Aorta (tissue), 5 donors: ENCODE measurements at regions not wholly inside any gene's neighbourhood (a gene's known extent, or its start where the extent isn't known, plus 50 kb on each side); places are given as distances from the start of the nearest gene placed in this dataset.

Experiments
- ATAC-seq: fragments of 200-7000 bp; cut with Tn5 transposase; one replicate; pipeline ENCODE4 v1.9.1; 2022; ENCODE audit warnings: moderate library complexity; ENCODE audit not compliant: low FRiP score
- DNase-seq, 2 donors: peaks; one replicate each; pipeline ENCODE4 v3.0.0-alpha.2; 2020
- H3K27ac ChIP-seq, 2 donors: one replicate each; pipeline ENCODE4 v1.5.1; 2013; ENCODE audit warnings: low read length in 2 of 2, mild to moderate bottlenecking in 2 of 2, moderate library complexity in 2 of 2, control low read depth in 1 of 2, inconsistent platforms in 1 of 2, low read depth in 1 of 2
- H3K27me3 ChIP-seq, 2 donors: one replicate each; pipeline ENCODE4 v1.6.1; 2013; ENCODE audit warnings: control low read depth in 1 of 2, low read length in 1 of 2, mild to moderate bottlenecking in 1 of 2, moderate library complexity in 1 of 2; ENCODE audit not compliant: insufficient read depth in 2 of 2, control insufficient read depth in 1 of 2
- H3K36me3 ChIP-seq, 2 donors: one replicate each; pipeline ENCODE4 v1.6.1; 2013; ENCODE audit warnings: control low read depth in 1 of 2, low read length in 1 of 2, mild to moderate bottlenecking in 1 of 2; ENCODE audit not compliant: insufficient read depth in 2 of 2, control insufficient read depth in 1 of 2
- H3K4me1 ChIP-seq, 2 donors: one replicate each; pipeline ENCODE4 v1.6.1; 2013; ENCODE audit warnings: low read length in 2 of 2, control low read depth in 1 of 2, mild to moderate bottlenecking in 1 of 2, moderate library complexity in 1 of 2; ENCODE audit not compliant: insufficient read depth in 2 of 2, control insufficient read depth in 1 of 2
- H3K4me3 ChIP-seq, 2 donors: one replicate each; pipeline ENCODE4 v1.5.1; 2013; ENCODE audit warnings: low read length in 2 of 2, control low read depth in 1 of 2, mild to moderate bottlenecking in 1 of 2
- H3K9me3 ChIP-seq: one replicate; pipeline ENCODE4 v1.6.1; 2013; ENCODE audit warnings: mild to moderate bottlenecking, low read length; ENCODE audit not compliant: control insufficient read depth
- WGBS, 2 donors: extraction: QIAGEN DNeasy Blood & Tissue Kit; methylation state at CpG; one replicate each; pipeline ENCODE4 v1.1.7; 2013; 5-methylcytosine and 5-hydroxymethylcytosine counted together
- intact Hi-C, 2 donors: fragments of 100-400 bp; cut with DNase I; formaldehyde crosslinking; loops; one replicate each; pipeline versions ENCODE4 v1.14.2 to v1.15.0; 2022
- donor health status: healthy with polysubstance abuse.
- donor health status: Bipolar disorder and iron deficiency.
- donor health status: DM: no; HTN: no; CAD: no.
- donor health status: DM: no; HTN: no; CAD: no.
- donor health status: DM: yes; HTN: yes; CAD: no.

DNA sequence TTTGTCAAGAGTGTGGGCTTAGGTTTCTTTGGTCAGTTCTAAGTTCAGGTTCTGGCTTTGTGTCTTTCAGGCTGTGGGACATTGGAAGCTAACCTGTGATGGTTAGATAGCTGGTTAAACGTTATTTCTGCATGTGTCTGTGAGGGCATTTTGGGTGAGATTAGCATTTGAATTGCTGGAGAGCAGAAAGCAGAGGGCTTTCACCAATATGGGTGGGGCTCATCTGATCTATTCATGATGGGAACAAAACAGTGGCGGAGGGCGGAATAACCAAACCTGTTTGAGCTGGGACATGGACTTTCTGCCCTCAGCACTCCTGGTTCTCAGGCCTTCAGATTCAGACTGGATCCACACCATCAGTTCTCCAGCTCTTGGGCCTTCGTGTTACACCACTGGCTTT, 195.4 kb downstream of the KLF13 start:
- Histone ChIP-seq H3K36me3 (no peaks in the 10 kb centered on the region), H3K4me3 (no peak overlapping the region), H3K27ac (no peak overlapping the region), H3K9me3 (no peaks in the 10 kb centered on the region), H3K27me3 (no peaks in the 10 kb centered on the region), H3K4me1 (no peaks in the 10 kb centered on the region)
- no peak for ATAC-seq
- WGBS, 2 donors, result 73 to 76% methylated on average over 4 of the region's 4 CpGs
- no peak for DNase-seq
- intact Hi-C loops, result no loop called here

DNA sequence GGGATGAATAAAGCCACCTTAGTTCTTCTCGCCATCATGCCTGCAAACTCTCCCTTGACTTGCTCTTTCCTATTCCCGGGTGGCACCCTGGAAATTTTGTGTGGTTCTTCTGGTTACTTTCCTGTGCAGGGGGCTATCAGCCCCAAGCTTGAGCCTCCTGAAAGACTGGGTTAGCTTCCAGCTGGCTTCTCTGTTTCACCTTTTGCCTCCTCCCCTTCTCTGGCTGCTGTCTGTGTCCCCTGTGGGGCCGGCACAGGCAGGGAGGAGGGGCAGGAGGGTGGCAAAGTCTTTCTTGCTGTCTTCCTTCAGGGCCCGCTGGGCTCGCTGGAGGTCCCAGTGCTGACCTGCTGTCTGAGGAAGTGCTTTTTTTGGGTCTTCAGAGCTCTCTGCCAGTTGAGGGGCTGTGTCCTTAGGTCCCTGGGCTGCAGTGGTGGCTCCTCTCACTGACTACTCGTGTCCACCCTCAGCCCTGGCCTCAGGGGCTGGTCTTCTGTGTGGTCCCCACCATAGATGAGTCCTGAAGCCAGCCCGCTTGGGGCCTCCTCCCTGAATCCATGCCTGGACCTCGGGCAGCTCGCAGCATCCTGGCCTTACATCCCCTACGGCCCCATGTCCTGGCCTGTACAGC, 196.5 kb downstream of the KLF13 start:
- DNase-seq (no peak), ATAC-seq (no peak)
- Histone ChIP-seq H3K4me1 (no peaks in the 10 kb centered on the region), H3K4me3 (no peak overlapping the region), H3K27ac (no peak overlapping the region), H3K36me3 (no peaks in the 10 kb centered on the region), H3K27me3 (no peaks in the 10 kb centered on the region), H3K9me3 (no peaks in the 10 kb centered on the region)
- intact Hi-C loops, result no loop called here
- WGBS, 2 donors, result 83 to 90% methylated on average over 10 of the region's 10 CpGs

- H3K27me3 ChIP-seq, result no peaks in the 10 kb centered on the region
- DNase-seq (no peak), ATAC-seq (no peak)
- H3K27ac ChIP-seq, result no peak overlapping the region
- H3K9me3 ChIP-seq, result no peaks in the 10 kb centered on the region
- H3K4me1 ChIP-seq, result no peaks in the 10 kb centered on the region
- intact Hi-C loops, result no loop called here
- WGBS, 2 donors, result 87 to 88% methylated on average over 5 of the region's 5 CpGs
- no peak overlapping the region for H3K4me3 ChIP-seq
- no peaks in the 10 kb centered on the region for H3K36me3 ChIP-seq
Observed at GRCh38 chr15:31523655-31524049, 197.0 kb downstream of the KLF13 start.

GRCh38 chr15:31525185-31525695, 198.6 kb downstream of the KLF13 start:
- Histone ChIP-seq H3K27ac (no peak overlapping the region), H3K4me3 (no peak overlapping the region), H3K4me1 (no peaks in the 10 kb centered on the region), H3K9me3 (no peaks in the 10 kb centered on the region), H3K36me3 (no peaks in the 10 kb centered on the region), H3K27me3 (no peaks in the 10 kb centered on the region)
- intact Hi-C loops, result no loop called here
- 90% methylated on average over 8 of the region's 8 CpGs for WGBS, 2 donors
- no peak for ATAC-seq
- DNase-seq, result no peak

- H3K27me3 ChIP-seq, result no peaks in the 10 kb centered on the region
- H3K4me3 ChIP-seq, result no peak overlapping the region
- H3K27ac ChIP-seq, result no peak overlapping the region
- DNase-seq (no peak), ATAC-seq (no peak)
- H3K4me1 ChIP-seq, result no peaks in the 10 kb centered on the region
- H3K9me3 ChIP-seq, result no peaks in the 10 kb centered on the region
- H3K36me3 ChIP-seq, result no peaks in the 10 kb centered on the region
- intact Hi-C loops, result no loop called here
- 93 to 96% methylated on average over 18 of the region's 18 CpGs for WGBS, 2 donors
Observed at GRCh38 chr15:31525988-31526665, 199.5 kb downstream of the KLF13 start.

- no peaks in the 10 kb centered on the region for H3K27me3 ChIP-seq
- DNase-seq (no peak), ATAC-seq (no peak)
- H3K4me1 ChIP-seq, result no peaks in the 10 kb centered on the region
- no peaks in the 10 kb centered on the region for H3K9me3 ChIP-seq
- H3K36me3 ChIP-seq, result no peaks in the 10 kb centered on the region
- intact Hi-C loops, result no loop called here
- H3K27ac ChIP-seq, result no peak overlapping the region
- 80 to 85% methylated on average over 15 of the region's 15 CpGs for WGBS, 2 donors
- no peak overlapping the region for H3K4me3 ChIP-seq
Observed at GRCh38 chr15:31526916-31527690, 200.5 kb downstream of the KLF13 start.

- no peak for DNase-seq
- Histone ChIP-seq H3K36me3 (no peaks in the 10 kb centered on the region), H3K4me3 (no peak overlapping the region), H3K27me3 (no peaks in the 10 kb centered on the region), H3K9me3 (no peaks in the 10 kb centered on the region), H3K27ac (no peak overlapping the region), H3K4me1 (no peaks in the 10 kb centered on the region)
- 92 to 95% methylated on average over 2 of the region's 2 CpGs for WGBS, 2 donors
- no peak for ATAC-seq
- intact Hi-C loops, result no loop called here
Observed at GRCh38 chr15:31528846-31529245, 202.2 kb downstream of the KLF13 start.

DNA sequence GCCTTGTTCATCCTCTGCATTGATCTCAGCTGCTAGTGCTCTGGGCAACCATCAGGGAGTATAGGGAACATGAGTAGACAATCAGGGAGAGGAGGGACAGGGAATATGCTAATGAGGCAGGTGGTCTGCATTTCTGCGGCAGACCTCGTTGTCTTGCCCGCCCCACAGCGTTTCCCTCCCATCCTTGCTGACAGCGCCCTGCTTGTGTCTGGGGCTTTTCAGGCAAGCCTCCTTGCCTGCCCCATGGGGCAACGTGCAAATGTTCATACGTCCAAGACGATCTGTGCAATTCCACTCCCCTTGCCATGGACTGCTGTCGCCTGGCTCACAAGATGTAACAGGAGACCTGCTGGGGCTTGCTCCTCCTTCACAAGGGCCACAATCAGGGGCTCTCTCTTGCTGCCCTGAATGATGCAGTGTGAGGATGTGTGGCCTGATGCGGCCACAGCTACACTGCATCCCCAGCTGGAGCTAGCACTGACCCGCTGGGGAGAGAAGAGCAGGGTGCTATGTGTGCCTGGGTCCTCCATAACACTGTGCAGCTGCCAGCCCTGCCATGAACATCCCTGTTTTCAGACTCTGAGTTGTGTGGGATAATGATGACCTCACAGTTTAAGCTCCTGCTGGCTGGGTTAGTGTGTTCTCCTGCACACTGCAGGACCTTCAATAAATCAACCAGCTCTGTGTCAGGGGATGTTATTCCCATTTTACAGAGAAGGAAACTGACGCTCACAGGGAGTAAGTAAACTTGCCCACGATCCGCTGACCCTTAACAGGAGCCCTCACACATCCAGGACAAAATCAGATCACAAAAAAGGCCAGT, 211.3 kb downstream of the KLF13 start:
- Histone ChIP-seq H3K27me3 (no peaks in the 10 kb centered on the region), H3K27ac (no peak overlapping the region), H3K4me1 (no peaks in the 10 kb centered on the region), H3K9me3 (no peaks in the 10 kb centered on the region), H3K4me3 (no peak overlapping the region), H3K36me3 (peaks cover 0 to 1% of the 10 kb centered on the region in 2 donors)
- whole genome bisulfite sequencing, 2 donors, result 76% methylated on average over 14 of the region's 14 CpGs
- no peak for DNase-seq
- ATAC-seq, result no peak
- intact Hi-C loops, result loop anchor here in 1 of 2 donors (10.0 kb wide), 1 partner anchor 57 kb away; no protein-coding TSS in a partner anchor
